Fibroblast of the conjunctiva (primary cell): ENCODE measurements at regions not wholly inside any gene's neighbourhood (a gene's known extent, or its start where the extent isn't known, plus 50 kb on each side); places are given as distances from the start of the nearest gene placed in this dataset.

Source experiments
- DNase-seq: peaks from one replicate; pipeline ENCODE4 v3.0.0-alpha.2; 2010; ENCODE audit warnings: low read depth

- no peak for DNase-seq
Measured at GRCh38 chr21:24339406-24339805, 1267.9 kb downstream of the MRPL39 start.

GRCh38 chr21:24336491-24336890 lies 1270.8 kb downstream of the MRPL39 start:
- no peak for DNase-seq

- no peak for DNase-seq
Measured at GRCh38 chr21:24323536-24323935, 1283.7 kb downstream of the MRPL39 start.

- DNase-seq = no peak
Measured at GRCh38 chr21:24316277-24316922, 1290.9 kb downstream of the MRPL39 start.

GRCh38 chr21:24310788-24311187 lies 1296.5 kb downstream of the MRPL39 start:
- no peak for DNase-seq

GRCh38 chr21:24308183-24308582 lies 1299.1 kb downstream of the MRPL39 start:
- DNase-seq = no peak

GRCh38 chr21:24302400-24302799 lies 1304.9 kb downstream of the MRPL39 start:
- DNase-seq = no peak

GRCh38 chr21:24298040-24298439 lies 1309.2 kb downstream of the MRPL39 start:
- no peak for DNase-seq

- no peak for DNase-seq
Measured at GRCh38 chr21:24294171-24294570, 1313.1 kb downstream of the MRPL39 start.

GRCh38 chr21:24290151-24290833 lies 1317.0 kb downstream of the MRPL39 start:
- DNase-seq = no peak

GRCh38 chr21:24289539-24289938 lies 1317.7 kb downstream of the MRPL39 start:
- no peak for DNase-seq

GRCh38 chr21:24280596-24280995 lies 1326.7 kb downstream of the MRPL39 start:
- DNase-seq = no peak

GRCh38 chr21:24278711-24279110 lies 1328.6 kb downstream of the MRPL39 start:
- no peak for DNase-seq

GRCh38 chr21:24276204-24276603 lies 1331.1 kb downstream of the MRPL39 start:
- no peak for DNase-seq

- no peak for DNase-seq
Measured at GRCh38 chr21:24275616-24276015, 1331.7 kb downstream of the MRPL39 start.

- no peak for DNase-seq
Measured at GRCh38 chr21:24272521-24272938, 1334.8 kb downstream of the MRPL39 start.

GRCh38 chr21:24265987-24266386 lies 1341.3 kb downstream of the MRPL39 start:
- DNase-seq = no peak

- DNase-seq = no peak
Measured at GRCh38 chr21:24260751-24261150, 1346.5 kb downstream of the MRPL39 start.

GRCh38 chr21:24259241-24259640 lies 1348.0 kb downstream of the MRPL39 start:
- peak; percentile 4 for DNase-seq

GRCh38 chr21:24255591-24255990 lies 1351.7 kb downstream of the MRPL39 start:
- DNase-seq = no peak

GRCh38 chr21:24225431-24225830 lies 1381.8 kb downstream of the MRPL39 start:
- DNase-seq = no peak

- no peak for DNase-seq
Measured at GRCh38 chr21:24224422-24224821, 1382.9 kb downstream of the MRPL39 start.

GRCh38 chr21:24223624-24224023 lies 1383.7 kb downstream of the MRPL39 start:
- no peak for DNase-seq

- DNase-seq = no peak
Measured at GRCh38 chr21:24222676-24223075, 1384.6 kb downstream of the MRPL39 start.
